WERI-Rb-1 (cell line): ENCODE measurements at regions not wholly inside any gene's neighbourhood (a gene's known extent, or its start where the extent isn't known, plus 50 kb on each side); places are given as distances from the start of the nearest gene placed in this dataset.

Experiments used
- DNase-seq: peaks from one replicate; pipeline ENCODE4 v3.0.0-alpha.2; 2020
- H3K27ac ChIP-seq: fragments of 250-450 bp; sonication (Bioruptor Pico); 2 replicates; pipeline ENCODE4 v1.5.1; 2020; ENCODE audit warnings: mild to moderate bottlenecking, moderate library complexity
- H3K27me3 ChIP-seq: fragments of 250-450 bp; sonication (Bioruptor Pico); 2 replicates; pipeline ENCODE4 v1.5.1; 2021; ENCODE audit warnings: mild to moderate bottlenecking, low read depth, moderate library complexity; ENCODE audit not compliant: insufficient read depth, severe bottlenecking
- H3K36me3 ChIP-seq: fragments of 250-450 bp; sonication (Bioruptor Pico); 2 replicates; pipeline ENCODE4 v1.5.1; 2020; ENCODE audit warnings: mild to moderate bottlenecking, moderate library complexity
- H3K4me3 ChIP-seq: 2 replicates; pipeline ENCODE4 v1.5.1; 2011; ENCODE audit warnings: low read depth, mild to moderate bottlenecking, control low read depth, low read length
- H3K9me3 ChIP-seq: fragments of 250-450 bp; sonication (Bioruptor Pico); 2 replicates; pipeline ENCODE4 v1.5.1; 2021; ENCODE audit warnings: mild to moderate bottlenecking, moderate library complexity; ENCODE audit not compliant: severe bottlenecking
- CTCF ChIP-seq: IDR thresholded peaks from 2 replicates; pipeline ENCODE4 v1.5.1; 2011; ENCODE audit warnings: low read depth, mild to moderate bottlenecking, control low read depth, inconsistent platforms, low read length

- DNase-seq: no peak
- Histone ChIP-seq H3K27ac (no peak overlapping the region), H3K9me3 (peaks cover 2% of the 10 kb centered on the region), H3K4me3 (no peak overlapping the region), H3K27me3 (peaks cover 99% of the 10 kb centered on the region), H3K36me3 (no peaks in the 10 kb centered on the region)
- TF ChIP-seq CTCF: no peak
These were observed 94.8 kb downstream of the TEX29 start for GRCh38 chr13:111415246-111415645.

GRCh38 chr13:111415765-111416164, 95.3 kb downstream of the TEX29 start:
- Histone ChIP-seq H3K27me3 (peaks cover 98% of the 10 kb centered on the region), H3K27ac (no peak overlapping the region), H3K9me3 (peaks cover 2% of the 10 kb centered on the region), H3K36me3 (no peaks in the 10 kb centered on the region), H3K4me3 (no peak overlapping the region)
- no peak for DNase-seq
- no peak for TF ChIP-seq CTCF

- no peak overlapping the region for H3K4me3 ChIP-seq
- peaks cover 2% of the 10 kb centered on the region for H3K9me3 ChIP-seq
- DNase-seq: no peak
- no peak overlapping the region for H3K27ac ChIP-seq
- peaks cover 97% of the 10 kb centered on the region for H3K27me3 ChIP-seq
- no peak for TF ChIP-seq CTCF
- H3K36me3 ChIP-seq: no peaks in the 10 kb centered on the region
These were observed 97.7 kb downstream of the TEX29 start for GRCh38 chr13:111418101-111418500.

GRCh38 chr13:111420113-111420876, 99.9 kb downstream of the TEX29 start:
- Histone ChIP-seq H3K27ac (no peak overlapping the region), H3K9me3 (peaks cover 6% of the 10 kb centered on the region), H3K27me3 (peaks cover 97% of the 10 kb centered on the region), H3K4me3 (no peak overlapping the region), H3K36me3 (no peaks in the 10 kb centered on the region)
- no peak for DNase-seq
- TF ChIP-seq CTCF: no peak

GRCh38 chr13:111421216-111421615, 100.8 kb downstream of the TEX29 start:
- peaks cover 98% of the 10 kb centered on the region for H3K27me3 ChIP-seq
- DNase-seq: no peak
- H3K27ac ChIP-seq: no peak overlapping the region
- H3K9me3 ChIP-seq: peaks cover 9% of the 10 kb centered on the region
- no peak overlapping the region for H3K4me3 ChIP-seq
- no peak for TF ChIP-seq CTCF
- no peaks in the 10 kb centered on the region for H3K36me3 ChIP-seq

GRCh38 chr13:111422348-111422747, 101.9 kb downstream of the TEX29 start:
- Histone ChIP-seq H3K36me3 (no peaks in the 10 kb centered on the region), H3K9me3 (peaks cover 9% of the 10 kb centered on the region), H3K4me3 (no peak overlapping the region), H3K27ac (no peak overlapping the region), H3K27me3 (peaks cover 98% of the 10 kb centered on the region)
- TF ChIP-seq CTCF: no peak
- DNase-seq: no peak
